H1 (cell line): ENCODE measurements at regions not wholly inside any gene's neighbourhood (a gene's known extent, or its start where the extent isn't known, plus 50 kb on each side); places are given as distances from the start of the nearest gene placed in this dataset.

Experiments used
- CTCF ChIA-PET: fragments of 300-600 bp; sonication (Branson Sonifier 250); formaldehyde crosslinking; loops from one replicate; lab custom pipeline; 2021; ENCODE audit not compliant: partially characterized antibody; lab: Charles Lee
- POLR2A ChIA-PET: fragments of 300-600 bp; sonication (Branson Sonifier 250); formaldehyde crosslinking; loops from one replicate; lab custom pipeline; 2021; ENCODE audit warnings: inconsistent platforms; ENCODE audit not compliant: partially characterized antibody; lab: Charles Lee
- DNase-seq, 2 experiments: peaks; one replicate each; pipeline versions ENCODE4 v3.0.0 to v3.0.0-alpha.2; 2010 to 2022; ENCODE audit warnings: low spot score in 2 of 2, low read depth in 1 of 2, mixed read lengths in 1 of 2
- FAIRE-seq: peaks from 2 replicates; lab custom pipeline; 2011; peaks lifted over from hg19 to GRCh38; lab: Jason Lieb, UNC
- H2AFZ ChIP-seq: 2 replicates; pipeline ENCODE4 v1.8.1; 2012; ENCODE audit warnings: low read length, inconsistent platforms
- H2AK5ac ChIP-seq: 2 replicates; pipeline ENCODE4 v1.6.1; 2013; ENCODE audit warnings: low read depth, low read length
- H2BK120ac ChIP-seq: replicated peaks from 2 replicates; pipeline ENCODE3; 2013; ENCODE audit warnings: low read depth, low read length, inconsistent platforms
- H2BK12ac ChIP-seq: 2 replicates; pipeline ENCODE4 v1.6.1; 2013; ENCODE audit warnings: low read depth, low read length
- H2BK15ac ChIP-seq: 2 replicates; pipeline ENCODE4 v1.6.1; 2013; ENCODE audit warnings: low read length
- H2BK20ac ChIP-seq: 2 replicates; pipeline ENCODE4 v1.6.1; 2013; ENCODE audit warnings: low read length
- H2BK5ac ChIP-seq: 2 replicates; pipeline ENCODE4 v1.6.1; 2013; ENCODE audit warnings: low read depth, low read length
- H3K14ac ChIP-seq: 2 replicates; pipeline ENCODE4 v1.6.1; 2013; ENCODE audit warnings: inconsistent platforms; ENCODE audit not compliant: insufficient read length
- H3K18ac ChIP-seq: 2 replicates; pipeline ENCODE4 v1.6.1; 2013; ENCODE audit warnings: low read length; ENCODE audit errors: extremely low read depth
- H3K23ac ChIP-seq: 2 replicates; pipeline ENCODE4 v1.6.1; 2013; ENCODE audit warnings: inconsistent platforms; ENCODE audit not compliant: insufficient read length
- H3K23me2 ChIP-seq: 2 replicates; pipeline ENCODE4 v1.6.1; 2013; ENCODE audit warnings: low read depth, low read length
- H3K27ac ChIP-seq: 2 replicates; pipeline ENCODE4 v1.6.1; 2011; ENCODE audit warnings: low read depth, low read length, inconsistent platforms
- H3K27me3 ChIP-seq, 4 experiments: replicated peaks in 1 of 4; 1 replicate in 1 of 4; 2 replicates in 3 of 4; pipeline versions ENCODE4 v1.6.1 to v1.8.1; 2011 to 2013; ENCODE audit warnings: low read length in 3 of 4, mild to moderate bottlenecking in 3 of 4, inconsistent platforms in 2 of 4, mixed read lengths in 2 of 4, moderate library complexity in 1 of 4; ENCODE audit not compliant: control insufficient read depth in 3 of 4, insufficient read depth in 3 of 4; ENCODE audit errors: extremely low read depth in 1 of 4
- H3K36me3 ChIP-seq, 4 experiments: 2 replicates each; pipeline versions ENCODE4 v1.6.1 to v1.8.1; 2011 to 2013; ENCODE audit warnings: mild to moderate bottlenecking in 4 of 4, low read length in 3 of 4, moderate library complexity in 2 of 4, control low read depth in 1 of 4, inconsistent platforms in 1 of 4; ENCODE audit not compliant: insufficient read depth in 4 of 4, control insufficient read depth in 2 of 4
- H3K4ac ChIP-seq: replicated peaks from 2 replicates; pipeline ENCODE3; 2013; ENCODE audit warnings: low read length, low read depth, mixed read lengths, inconsistent platforms; ENCODE audit not compliant: insufficient read length
- H3K4me1 ChIP-seq, 4 experiments: replicated peaks in 1 of 4; 1 replicate in 1 of 4; 2 replicates in 3 of 4; pipeline versions ENCODE4 v1.6.1 to v1.8.1; 2011 to 2013; ENCODE audit warnings: low read length in 3 of 4, inconsistent platforms in 2 of 4, mixed read lengths in 1 of 4; ENCODE audit not compliant: insufficient read depth in 4 of 4, control insufficient read depth in 3 of 4
- H3K4me2 ChIP-seq, 2 experiments: 2 replicates each; pipeline versions ENCODE4 v1.6.1 to v1.8.1; 2011 to 2013; ENCODE audit warnings: low read depth in 2 of 2, low read length in 2 of 2, control low read depth in 1 of 2, inconsistent platforms in 1 of 2, mild to moderate bottlenecking in 1 of 2; ENCODE audit not compliant: insufficient read depth in 1 of 2
- H3K4me3 ChIP-seq, 4 experiments: fragments of 200-600, 300-600 bp in 1 of 4; sonication (generic), shearing (Covaris generic), sonication (Bioruptor Twin) in 1 of 4; 2 replicates each; pipeline versions ENCODE4 v1.5.1 to v1.8.1; 2011 to 2016; ENCODE audit warnings: low read length in 4 of 4, low read depth in 3 of 4, control low read depth in 2 of 4, inconsistent platforms in 2 of 4, mild to moderate bottlenecking in 2 of 4, mixed read lengths in 1 of 4, moderate library complexity in 1 of 4; ENCODE audit not compliant: insufficient read depth in 2 of 4; ENCODE audit errors: extremely low read depth in 1 of 4
- H3K56ac ChIP-seq: replicated peaks from 2 replicates; pipeline ENCODE3; 2013; ENCODE audit warnings: low read depth, mild to moderate bottlenecking, mixed read lengths, low read length, inconsistent platforms; ENCODE audit not compliant: insufficient read length
- H3K79me1 ChIP-seq: 2 replicates; pipeline ENCODE4 v1.6.1; 2013; ENCODE audit warnings: low read depth, low read length, control low read depth
- H3K79me2 ChIP-seq, 2 experiments: 2 replicates each; pipeline versions ENCODE4 v1.6.1 to v1.8.1; 2012 to 2013; ENCODE audit warnings: low read length in 2 of 2, mild to moderate bottlenecking in 2 of 2, inconsistent platforms in 1 of 2; ENCODE audit not compliant: insufficient read depth in 2 of 2, control insufficient read depth in 1 of 2
- H3K9ac ChIP-seq, 4 experiments: replicated peaks in 1 of 4; 1 replicate in 1 of 4; 2 replicates in 3 of 4; pipeline versions ENCODE4 v1.6.1 to v1.8.1; 2011 to 2013; ENCODE audit warnings: low read depth in 3 of 4, low read length in 3 of 4, control low read depth in 2 of 4, mild to moderate bottlenecking in 2 of 4, moderate library complexity in 2 of 4, inconsistent platforms in 1 of 4; ENCODE audit errors: extremely low read depth in 1 of 4
- H3K9me3 ChIP-seq, 2 experiments: 2 replicates each; pipeline versions ENCODE4 v1.6.1 to v1.8.1; 2012 to 2013; ENCODE audit warnings: mild to moderate bottlenecking in 2 of 2, moderate library complexity in 2 of 2, control low read depth in 1 of 2, inconsistent platforms in 1 of 2, low read depth in 1 of 2, low read length in 1 of 2, mixed read lengths in 1 of 2; ENCODE audit not compliant: insufficient read depth in 2 of 2
- H4K20me1 ChIP-seq, 2 experiments: replicated peaks in 1 of 2; 2 replicates each; pipeline versions ENCODE3 to v1.8.1; 2011 to 2013; ENCODE audit warnings: inconsistent platforms in 2 of 2, low read length in 2 of 2, mild to moderate bottlenecking in 1 of 2; ENCODE audit not compliant: insufficient read depth in 2 of 2, control insufficient read depth in 1 of 2
- H4K5ac ChIP-seq: 2 replicates; pipeline ENCODE4 v1.6.1; 2013; ENCODE audit warnings: low read length, low read depth, mixed read lengths, inconsistent platforms; ENCODE audit not compliant: insufficient read length
- H4K8ac ChIP-seq: 2 replicates; pipeline ENCODE4 v1.8.0; 2013; ENCODE audit warnings: mild to moderate bottlenecking, moderate library complexity, low read length, inconsistent platforms; ENCODE audit not compliant: insufficient read depth; ENCODE audit errors: extremely low read depth
- H4K91ac ChIP-seq: replicated peaks from 2 replicates; pipeline ENCODE3; 2013; ENCODE audit warnings: low read length, mixed read lengths, inconsistent platforms; ENCODE audit not compliant: insufficient read length
- CEBPB ChIP-seq: IDR thresholded peaks from 2 replicates; pipeline ENCODE4 v1.6.1; 2012; ENCODE audit warnings: low read depth, low read length
- E2F6 ChIP-seq: IDR thresholded peaks from 2 replicates; pipeline ENCODE4 v1.6.1; 2012; ENCODE audit warnings: inconsistent platforms
- EP300 ChIP-seq, 2 experiments: IDR thresholded peaks; 1 replicate in 1 of 2; 2 replicates in 1 of 2; pipeline ENCODE4 v1.6.1; 2011 to 2012; ENCODE audit warnings: low read depth in 2 of 2, low read length in 2 of 2, mild to moderate bottlenecking in 2 of 2, borderline replicate concordance in 1 of 2, inconsistent platforms in 1 of 2, moderate library complexity in 1 of 2
- EZH2 ChIP-seq: fragments of 200-600 bp; sonication (generic); IDR thresholded peaks from 2 replicates; pipeline ENCODE4 v1.7.1; 2012; ENCODE audit warnings: low read depth, mild to moderate bottlenecking, moderate library complexity, low read length, inconsistent platforms; ENCODE audit not compliant: severe bottlenecking
- RNF2 ChIP-seq: fragments of 200-900, 300-1000 bp; sonication (generic); IDR thresholded peaks from 2 replicates; pipeline ENCODE4 v1.7.1; 2016; ENCODE audit warnings: borderline replicate concordance, low read depth, mild to moderate bottlenecking, antibody characterized with exemption, low read length; ENCODE audit not compliant: poor library complexity, severe bottlenecking; ENCODE audit errors: missing control alignments
- SRF ChIP-seq: IDR thresholded peaks from 2 replicates; pipeline ENCODE4 v1.6.1; 2011; ENCODE audit warnings: mild to moderate bottlenecking, low read depth, low read length, moderate library complexity
- TBP ChIP-seq: IDR thresholded peaks from 2 replicates; pipeline ENCODE4 v1.6.1; 2011; ENCODE audit warnings: low read depth, low read length, improper control_type of control experiment
- YY1 ChIP-seq: IDR thresholded peaks from 2 replicates; pipeline ENCODE4 v1.6.1; 2011; ENCODE audit warnings: low read depth, mild to moderate bottlenecking, low read length
- TF ChIP-seq, protein P1 (sequence below): IDR thresholded peaks from 2 replicates; pipeline ENCODE4 v1.6.1; 2012; ENCODE audit warnings: inconsistent platforms

DNA sequence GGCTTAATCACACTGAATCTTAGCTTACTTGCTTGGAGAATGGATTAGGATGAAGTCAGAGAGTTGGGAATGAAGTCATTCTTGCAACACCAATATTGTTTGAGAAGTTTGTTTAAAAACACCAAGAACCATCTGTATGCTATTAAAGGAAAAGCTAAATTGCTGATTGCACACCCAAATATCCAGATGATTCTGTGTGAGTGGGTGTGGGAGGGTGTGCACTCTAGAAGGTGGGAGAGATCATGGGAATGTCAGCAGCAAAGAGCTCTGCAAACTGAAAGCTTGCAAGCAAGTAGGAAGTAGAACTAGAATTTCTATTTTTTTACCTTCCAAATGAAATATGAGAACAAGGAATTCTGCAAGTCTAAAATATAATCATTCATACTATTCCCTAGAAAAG lies 364.9 kb downstream of the NR2F2 start:
- POLR2A ChIA-PET: no interaction called here
- Histone ChIP-seq H3K27ac (no peak overlapping the region), H3K18ac (no peak overlapping the region)

More for the DNA sequence above, 364.9 kb downstream of the NR2F2 start:
- Histone ChIP-seq H3K14ac (no peak overlapping the region), H2BK12ac (no peak overlapping the region), H3K9me3 (no peaks in the 10 kb centered on the region), H2AK5ac (no peak overlapping the region), H4K5ac (no peak overlapping the region), H3K79me2 (no peaks in the 10 kb centered on the region), H2AFZ (no peak overlapping the region), H4K20me1 (no peaks in the 10 kb centered on the region), H2BK120ac (no peak overlapping the region), H3K4me2 (no peak overlapping the region), H3K4me3 (no peak overlapping the region), H3K56ac (no peak overlapping the region), H2BK5ac (no peak overlapping the region), H3K23ac (no peak overlapping the region), H4K91ac (no peak overlapping the region), H4K8ac (no peak overlapping the region), H3K4ac (no peak overlapping the region), H3K9ac (no peak overlapping the region), H2BK20ac (no peak overlapping the region), H3K27me3 (no peaks in the 10 kb centered on the region), H3K79me1 (no peaks in the 10 kb centered on the region), H2BK15ac (no peak overlapping the region), H3K36me3 (no peaks in the 10 kb centered on the region), H3K4me1 (peaks cover 0 to 11% (median 5%) of the 10 kb centered on the region in 4 experiments; a peak in 4 of 7 replicates), H3K23me2 (no peaks in the 10 kb centered on the region)
- FAIRE-seq (no peak), DNase-seq (no peak)
- TF ChIP-seq TBP (no peak), YY1 (no peak), CEBPB (no peak), SRF (no peak), RNF2 (no peak), EP300 (IDR thresholded peaks at IDR 0.05; ENCODE audit: borderline replicate concordance in 1 of 2, low read depth in 2 of 2, low read length in 2 of 2) (no peak), EZH2 (no peak), E2F6 (no peak)
- TF ChIP-seq, protein P1, sequence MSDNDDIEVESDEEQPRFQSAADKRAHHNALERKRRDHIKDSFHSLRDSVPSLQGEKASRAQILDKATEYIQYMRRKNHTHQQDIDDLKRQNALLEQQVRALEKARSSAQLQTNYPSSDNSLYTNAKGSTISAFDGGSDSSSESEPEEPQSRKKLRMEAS: no peak
- CTCF ChIA-PET: interaction anchor here (0.6 to 1.5 kb wide), 4 partner anchors 22 to 502 kb away, joined by 3 read pairs; no protein-coding TSS in a partner anchor
